ENCODE measurements at regions not wholly inside any gene's neighbourhood (a gene's known extent, or its start where the extent isn't known, plus 50 kb on each side); places are given as distances from the start of the nearest gene placed in this dataset.
"Not testable (repeated sequence)": the region's sequence is repeated elsewhere in the genome, so short reads cannot be mapped to it uniquely, and the experiment has no call there.

DNA sequence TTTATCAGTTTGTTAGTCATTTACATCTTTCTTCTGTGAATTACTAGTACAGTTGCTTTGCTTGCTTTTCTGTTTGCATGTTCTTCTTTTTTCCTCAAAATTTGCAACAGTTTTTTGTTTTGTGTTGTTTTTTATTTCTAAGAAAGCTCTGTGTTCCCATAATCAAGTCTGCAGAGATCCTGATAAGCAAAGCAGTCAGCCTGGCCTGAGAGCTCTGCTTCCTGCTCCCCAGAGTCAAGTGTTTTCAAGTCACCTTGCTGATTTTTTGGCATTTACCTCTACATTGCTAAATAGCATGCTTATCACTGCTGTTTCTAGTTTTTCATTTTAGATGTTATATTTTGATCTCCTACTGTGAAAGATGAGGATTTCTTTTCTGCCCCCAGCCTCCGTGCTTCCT lies 113.2 kb downstream of the CDRT15L2 start:
- RAD21 ChIA-PET (ENCODE audit: low non-redundant PET in 1 of 2, low total read pairs in 2 of 2, uncharacterized antibody in 2 of 2, unreplicated experiment in 2 of 2); CTCF ChIA-PET; POLR2A ChIA-PET: not testable (repeated sequence)

GRCh38 chr17:20695871-20696270 lies 116.3 kb downstream of the CDRT15L2 start:
- H3K9ac ChIP-seq (ENCODE audit: low read length); H3K4me1 ChIP-seq (ENCODE audit: control insufficient read depth in 1 of 2, insufficient read depth in 2 of 2, low read length in 2 of 2); H3K27ac ChIP-seq (ENCODE audit: low read depth, low read length); H2AFZ ChIP-seq (ENCODE audit: low read depth, low read length, poor library complexity, severe bottlenecking); DNase-seq (ENCODE audit: low read depth, low spot score); H3K9me3 ChIP-seq (ENCODE audit: control insufficient read depth in 1 of 2, insufficient read depth in 1 of 2, low read depth in 1 of 2, low read length in 2 of 2); intact Hi-C loops (cut with micrococcal nuclease); H3K36me3 ChIP-seq (ENCODE audit: control insufficient read depth in 1 of 2, insufficient read depth in 2 of 2, low read length in 2 of 2); H3K27me3 ChIP-seq (ENCODE audit: insufficient read depth, low read length); POLR2A ChIA-PET; H3K4me3 ChIP-seq (replicated peaks in 1 of 2; ENCODE audit: low read depth in 1 of 2, low read length in 2 of 2); H4K20me1 ChIP-seq (ENCODE audit: insufficient read depth); H3K79me2 ChIP-seq (ENCODE audit: insufficient read depth, low read length); BruUV-seq (replicated peaks); H3K9me2 ChIP-seq (ENCODE audit: insufficient read depth); CTCF ChIA-PET; RAD21 ChIA-PET (ENCODE audit: low non-redundant PET in 1 of 2, low total read pairs in 2 of 2, uncharacterized antibody in 2 of 2, unreplicated experiment in 2 of 2); H3K4me2 ChIP-seq (ENCODE audit: low read length); ATAC-seq: not testable (repeated sequence)

More for the DNA sequence above, 113.2 kb downstream of the CDRT15L2 start:
- H3K27ac ChIP-seq (ENCODE audit: low read depth, low read length); H3K9me2 ChIP-seq (ENCODE audit: insufficient read depth); ATAC-seq; intact Hi-C loops (cut with micrococcal nuclease); H4K20me1 ChIP-seq (ENCODE audit: insufficient read depth); BruUV-seq (replicated peaks); H3K9me3 ChIP-seq (ENCODE audit: control insufficient read depth in 1 of 2, insufficient read depth in 1 of 2, low read depth in 1 of 2, low read length in 2 of 2); H3K4me3 ChIP-seq (replicated peaks in 1 of 2; ENCODE audit: low read depth in 1 of 2, low read length in 2 of 2); DNase-seq (ENCODE audit: low read depth, low spot score); H3K4me1 ChIP-seq (ENCODE audit: control insufficient read depth in 1 of 2, insufficient read depth in 2 of 2, low read length in 2 of 2); H2AFZ ChIP-seq (ENCODE audit: low read depth, low read length, poor library complexity, severe bottlenecking); H3K9ac ChIP-seq (ENCODE audit: low read length); H3K36me3 ChIP-seq (ENCODE audit: control insufficient read depth in 1 of 2, insufficient read depth in 2 of 2, low read length in 2 of 2); H3K4me2 ChIP-seq (ENCODE audit: low read length); H3K27me3 ChIP-seq (ENCODE audit: insufficient read depth, low read length); H3K79me2 ChIP-seq (ENCODE audit: insufficient read depth, low read length): not testable (repeated sequence)

DNA sequence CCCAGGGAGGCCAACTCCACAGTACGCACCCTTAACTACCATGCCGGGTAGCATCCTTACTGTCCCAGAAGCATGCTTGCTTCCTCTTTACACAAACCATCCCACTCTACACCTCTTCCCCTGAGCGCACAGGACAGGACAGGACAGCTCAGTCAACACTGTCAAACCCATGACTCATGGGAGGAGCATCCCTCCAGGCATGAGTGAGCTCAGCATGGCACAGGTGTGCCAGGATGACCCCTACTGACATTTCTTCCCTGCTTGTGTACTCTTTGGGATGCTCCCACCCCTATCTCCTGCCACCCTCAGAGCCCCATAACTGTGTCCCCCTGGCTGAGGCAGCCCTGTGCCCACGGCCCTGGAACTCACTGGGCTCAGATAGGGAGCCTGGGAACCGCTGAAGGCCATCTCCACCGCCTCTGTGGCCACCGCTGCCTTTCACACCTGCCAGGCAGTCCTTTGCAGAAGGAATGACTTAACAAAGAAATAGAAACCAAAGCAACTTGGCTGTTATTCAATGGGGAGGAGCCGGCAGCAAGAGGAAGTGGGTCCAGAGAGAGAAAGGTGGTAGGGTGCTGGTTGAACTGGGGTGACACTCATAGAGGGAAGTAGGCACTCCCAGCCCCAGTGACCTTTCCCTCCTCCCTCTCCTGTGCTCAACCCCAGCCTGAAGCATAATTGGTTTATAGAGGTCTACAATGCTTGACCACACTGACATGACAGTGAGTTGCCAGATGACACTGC lies 119.1 kb downstream of the CDRT15L2 start:
- H3K4me2 ChIP-seq (ENCODE audit: low read length); POLR2A ChIA-PET; BruUV-seq (replicated peaks); H4K20me1 ChIP-seq (ENCODE audit: insufficient read depth); H3K36me3 ChIP-seq (ENCODE audit: control insufficient read depth in 1 of 2, insufficient read depth in 2 of 2, low read length in 2 of 2); H2AFZ ChIP-seq (ENCODE audit: low read depth, low read length, poor library complexity, severe bottlenecking); intact Hi-C loops (cut with micrococcal nuclease); H3K79me2 ChIP-seq (ENCODE audit: insufficient read depth, low read length); H3K4me3 ChIP-seq (replicated peaks in 1 of 2; ENCODE audit: low read depth in 1 of 2, low read length in 2 of 2); H3K9ac ChIP-seq (ENCODE audit: low read length); DNase-seq (ENCODE audit: low read depth, low spot score); CTCF ChIA-PET; H3K4me1 ChIP-seq (ENCODE audit: control insufficient read depth in 1 of 2, insufficient read depth in 2 of 2, low read length in 2 of 2); H3K9me2 ChIP-seq (ENCODE audit: insufficient read depth); H3K27ac ChIP-seq (ENCODE audit: low read depth, low read length); H3K27me3 ChIP-seq (ENCODE audit: insufficient read depth, low read length); ATAC-seq; RAD21 ChIA-PET (ENCODE audit: low non-redundant PET in 1 of 2, low total read pairs in 2 of 2, uncharacterized antibody in 2 of 2, unreplicated experiment in 2 of 2); H3K9me3 ChIP-seq (ENCODE audit: control insufficient read depth in 1 of 2, insufficient read depth in 1 of 2, low read depth in 1 of 2, low read length in 2 of 2): not testable (repeated sequence)

Data from HCT116 (cell line).